ENCODE measurements at regions not wholly inside any gene's neighbourhood (a gene's known extent, or its start where the extent isn't known, plus 50 kb on each side); places are given as distances from the start of the nearest gene placed in this dataset.

DNA sequence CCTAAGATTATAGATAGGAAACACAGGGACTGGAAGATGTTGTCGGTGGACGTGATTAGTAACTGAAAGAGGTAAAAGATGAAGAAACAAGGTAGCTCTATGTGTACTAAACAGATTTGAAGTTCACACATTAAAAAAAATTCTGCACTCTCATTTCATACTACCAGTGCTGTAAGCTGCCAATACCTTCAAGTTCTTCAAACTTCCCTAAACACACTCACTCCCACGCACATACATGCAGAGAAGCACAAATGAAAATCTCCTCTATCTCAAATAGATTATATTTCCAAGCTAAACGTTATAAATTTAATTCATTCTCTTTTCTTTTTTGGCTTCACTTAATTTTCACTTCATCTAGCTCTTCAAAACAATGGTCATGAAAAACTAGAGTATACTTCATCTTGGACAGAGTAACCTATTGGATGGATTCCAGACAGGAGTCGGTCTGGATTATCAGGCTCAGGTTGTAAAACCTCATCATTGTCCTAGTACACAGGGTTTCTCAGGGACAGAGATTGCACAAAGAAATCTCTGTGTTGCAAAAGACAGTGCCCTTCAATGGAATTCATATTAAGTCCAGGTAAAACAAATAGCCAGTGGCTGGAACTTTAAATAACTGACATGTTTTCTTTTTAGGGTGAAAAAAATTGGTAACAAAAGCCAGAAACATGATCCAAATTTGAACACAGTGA is 408.1 kb upstream of the ZNF385D start:
- no peak for TF ChIP-seq CTCF (conservative IDR thresholded peaks at IDR 0.05; ENCODE audit: low read depth, low read length)
- no peak for TF ChIP-seq EZH2 (IDR thresholded peaks at IDR 0.05; ENCODE audit: low read length, unreplicated experiment)
